ENCODE measurements at regions not wholly inside any gene's neighbourhood (a gene's known extent, or its start where the extent isn't known, plus 50 kb on each side); places are given as distances from the start of the nearest gene placed in this dataset.

- H3K27me3 ChIP-seq = no peaks in the 10 kb centered on the region
- no peak for TF ChIP-seq EP300 (IDR thresholded peaks at IDR 0.05)
- TF ChIP-seq POLR2A (IDR thresholded peaks at IDR 0.05; ENCODE audit: low read depth) = no peak
- no peak for TF ChIP-seq POLR2AphosphoS5 (IDR thresholded peaks at IDR 0.05)
- H3K4me3 ChIP-seq = no peak overlapping the region
- H3K4me1 ChIP-seq = peaks cover 0 to 18% (median 9%) of the 10 kb centered on the region in 4 donors
- DNase-seq (ENCODE audit: extremely low spot score) = no peak
- H3K9me3 ChIP-seq = no peaks in the 10 kb centered on the region
- intact Hi-C loops (cut with DNase I) = no loop called here
- H3K27ac ChIP-seq (replicated peaks in 1 of 4) = no peak overlapping the region
- H3K36me3 ChIP-seq = no peaks in the 10 kb centered on the region
These were observed 313.9 kb downstream of the UBE3D start for GRCh38 chr6:82751718-82752117.

- WGBS = 63% methylated on average over 2 of the region's 2 CpGs
- Histone ChIP-seq H3K9me3 (no peaks in the 10 kb centered on the region), H3K4me3 (no peak overlapping the region), H3K27ac (replicated peaks in 1 of 4) (no peak overlapping the region), H3K4me1 (peaks cover 0 to 13% (median 10%) of the 10 kb centered on the region in 4 donors), H3K27me3 (no peaks in the 10 kb centered on the region), H3K36me3 (no peaks in the 10 kb centered on the region)
- DNase-seq (ENCODE audit: extremely low spot score) = no peak
- intact Hi-C loops (cut with DNase I) = no loop called here
- no peak for TF ChIP-seq POLR2AphosphoS5 (IDR thresholded peaks at IDR 0.05)
- TF ChIP-seq EP300 (IDR thresholded peaks at IDR 0.05) = no peak
- TF ChIP-seq CTCF (IDR thresholded peaks at IDR 0.05) = no peak
- no peak for TF ChIP-seq POLR2A (IDR thresholded peaks at IDR 0.05; ENCODE audit: low read depth)
These were observed 303.8 kb downstream of the UBE3D start for GRCh38 chr6:82761674-82762345.

GRCh38 chr6:82766476-82766875 is 299.2 kb downstream of the UBE3D start:
- 100% methylated on average over 1 of the region's 1 CpG for WGBS

GRCh38 chr6:82767037-82767436 is 298.6 kb downstream of the UBE3D start:
- WGBS = 86% methylated on average over 5 of the region's 5 CpGs
- no peaks in the 10 kb centered on the region for H3K9me3 ChIP-seq
- H3K4me3 ChIP-seq = no peak overlapping the region
- no peak for DNase-seq (ENCODE audit: extremely low spot score)
- no peaks in the 10 kb centered on the region for H3K4me1 ChIP-seq
- H3K27me3 ChIP-seq = no peaks in the 10 kb centered on the region
- intact Hi-C loops (cut with DNase I) = no loop called here
- no peaks in the 10 kb centered on the region for H3K36me3 ChIP-seq
- no peak overlapping the region for H3K27ac ChIP-seq (replicated peaks in 1 of 4)
- TF ChIP-seq EP300 (IDR thresholded peaks at IDR 0.05) (no peak), POLR2A (IDR thresholded peaks at IDR 0.05; ENCODE audit: low read depth) (no peak), POLR2AphosphoS5 (IDR thresholded peaks at IDR 0.05) (no peak)

More at GRCh38 chr6:82766476-82766875, 299.2 kb downstream of the UBE3D start:
- H3K27me3 ChIP-seq = no peaks in the 10 kb centered on the region
- H3K4me1 ChIP-seq = peaks cover 0 to 6% (median 4%) of the 10 kb centered on the region in 4 donors
- TF ChIP-seq EP300 (IDR thresholded peaks at IDR 0.05) = no peak
- no peak for TF ChIP-seq POLR2AphosphoS5 (IDR thresholded peaks at IDR 0.05)
- TF ChIP-seq POLR2A (IDR thresholded peaks at IDR 0.05; ENCODE audit: low read depth) = no peak
- TF ChIP-seq CTCF (IDR thresholded peaks at IDR 0.05) = no peak
- no peaks in the 10 kb centered on the region for H3K9me3 ChIP-seq
- H3K27ac ChIP-seq (replicated peaks in 1 of 4) = no peak overlapping the region
- intact Hi-C loops (cut with DNase I) = no loop called here
- no peak overlapping the region for H3K4me3 ChIP-seq
- no peak for DNase-seq (ENCODE audit: extremely low spot score)
- no peaks in the 10 kb centered on the region for H3K36me3 ChIP-seq

- Histone ChIP-seq H3K4me3 (no peak overlapping the region), H3K9me3 (no peaks in the 10 kb centered on the region), H3K27ac (replicated peaks in 1 of 4) (no peak overlapping the region), H3K27me3 (no peaks in the 10 kb centered on the region), H3K4me1 (no peaks in the 10 kb centered on the region), H3K36me3 (no peaks in the 10 kb centered on the region)
- WGBS = 91% methylated on average over 4 of the region's 4 CpGs
- intact Hi-C loops (cut with DNase I) = no loop called here
- TF ChIP-seq EP300 (IDR thresholded peaks at IDR 0.05) (no peak), POLR2AphosphoS5 (IDR thresholded peaks at IDR 0.05) (no peak), POLR2A (IDR thresholded peaks at IDR 0.05; ENCODE audit: low read depth) (no peak), CTCF (IDR thresholded peaks at IDR 0.05) (no peak)
- no peak for DNase-seq (ENCODE audit: extremely low spot score)
These were observed 298.2 kb downstream of the UBE3D start for GRCh38 chr6:82767447-82767846.

Measured in esophagus muscularis mucosa (tissue), 4 donors.